PC-9 (cell line): ENCODE measurements at regions not wholly inside any gene's neighbourhood (a gene's known extent, or its start where the extent isn't known, plus 50 kb on each side); places are given as distances from the start of the nearest gene placed in this dataset.

Source experiments
- EZH2 ChIP-seq: fragments of 200-600 bp; sonication (generic); IDR thresholded peaks from 2 replicates; pipeline ENCODE4 v1.8.0; 2017; ENCODE audit warnings: antibody characterized with exemption, low read depth
- TF ChIP-seq, protein P1 (sequence below): fragments of 200-600 bp; sonication (generic); conservative IDR thresholded peaks from 2 replicates; pipeline ENCODE4 v1.6.1; 2017; ENCODE audit warnings: mixed run types, antibody characterized with exemption, mild to moderate bottlenecking, moderate library complexity

DNA sequence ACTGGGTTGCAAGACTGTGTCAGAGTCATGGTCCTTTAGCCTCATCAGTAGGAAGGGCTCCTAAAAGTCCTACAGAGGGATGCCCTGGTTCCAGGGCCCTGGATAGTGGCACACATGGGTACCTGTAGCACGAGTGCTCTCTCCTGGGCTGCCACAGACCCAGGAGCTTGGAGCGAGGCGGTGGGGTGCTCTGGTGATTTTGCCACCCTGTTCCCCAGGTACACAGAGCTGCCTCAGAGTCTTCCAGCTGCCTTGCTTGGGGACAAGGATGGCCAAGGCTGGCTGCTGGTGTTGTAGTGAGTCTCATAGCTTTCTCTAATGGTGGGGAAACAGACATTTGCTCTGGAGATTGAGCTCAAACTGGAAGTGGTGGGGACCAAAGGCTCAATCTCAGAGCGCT is 53.9 kb upstream of the OLFM4 start:
- TF ChIP-seq, protein P1, sequence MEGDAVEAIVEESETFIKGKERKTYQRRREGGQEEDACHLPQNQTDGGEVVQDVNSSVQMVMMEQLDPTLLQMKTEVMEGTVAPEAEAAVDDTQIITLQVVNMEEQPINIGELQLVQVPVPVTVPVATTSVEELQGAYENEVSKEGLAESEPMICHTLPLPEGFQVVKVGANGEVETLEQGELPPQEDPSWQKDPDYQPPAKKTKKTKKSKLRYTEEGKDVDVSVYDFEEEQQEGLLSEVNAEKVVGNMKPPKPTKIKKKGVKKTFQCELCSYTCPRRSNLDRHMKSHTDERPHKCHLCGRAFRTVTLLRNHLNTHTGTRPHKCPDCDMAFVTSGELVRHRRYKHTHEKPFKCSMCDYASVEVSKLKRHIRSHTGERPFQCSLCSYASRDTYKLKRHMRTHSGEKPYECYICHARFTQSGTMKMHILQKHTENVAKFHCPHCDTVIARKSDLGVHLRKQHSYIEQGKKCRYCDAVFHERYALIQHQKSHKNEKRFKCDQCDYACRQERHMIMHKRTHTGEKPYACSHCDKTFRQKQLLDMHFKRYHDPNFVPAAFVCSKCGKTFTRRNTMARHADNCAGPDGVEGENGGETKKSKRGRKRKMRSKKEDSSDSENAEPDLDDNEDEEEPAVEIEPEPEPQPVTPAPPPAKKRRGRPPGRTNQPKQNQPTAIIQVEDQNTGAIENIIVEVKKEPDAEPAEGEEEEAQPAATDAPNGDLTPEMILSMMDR, result no peak
- TF ChIP-seq EZH2, result no peak
